LNCaP clone FGC (cell line): ENCODE measurements at regions not wholly inside any gene's neighbourhood (a gene's known extent, or its start where the extent isn't known, plus 50 kb on each side); places are given as distances from the start of the nearest gene placed in this dataset.
"Not testable (repeated sequence)": the region's sequence is repeated elsewhere in the genome, so short reads cannot be mapped to it uniquely, and the experiment has no call there.

Experiments
- DNase-seq: peaks from one replicate; pipeline ENCODE4 v3.0.0-alpha.2; 2011; ENCODE audit warnings: low read depth
- H3K4me3 ChIP-seq: 2 replicates; pipeline ENCODE4 v1.5.1; 2011; ENCODE audit warnings: mild to moderate bottlenecking, low read depth, low read length, control low read depth
- CTCF ChIP-seq: IDR thresholded peaks from 2 replicates; pipeline ENCODE4 v1.5.1; 2012; ENCODE audit warnings: mild to moderate bottlenecking; ENCODE audit not compliant: control insufficient read depth, insufficient read depth; ENCODE audit errors: extremely low read depth

DNA sequence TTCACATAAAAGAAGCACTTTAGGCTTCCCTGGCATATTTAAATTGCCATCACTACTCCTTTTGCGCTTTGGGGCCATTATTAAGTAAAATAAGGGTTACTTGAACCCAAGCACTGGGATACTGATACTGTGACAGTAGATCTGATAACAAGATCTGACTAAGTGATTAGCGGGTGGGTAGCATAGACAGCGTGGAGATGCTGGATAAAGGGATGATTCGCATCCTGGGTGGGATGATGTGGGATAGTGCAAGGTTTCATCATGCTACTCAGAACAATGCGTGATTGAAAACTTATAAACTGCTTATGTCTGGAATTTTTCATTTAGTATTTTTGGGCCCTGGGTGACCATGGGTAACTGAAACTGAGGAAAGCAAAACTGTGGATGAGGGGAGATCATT lies 75.1 kb downstream of the PTTG1 start:
- no peak for DNase-seq
- no peak overlapping the region for H3K4me3 ChIP-seq
- TF ChIP-seq CTCF, result no peak

DNA sequence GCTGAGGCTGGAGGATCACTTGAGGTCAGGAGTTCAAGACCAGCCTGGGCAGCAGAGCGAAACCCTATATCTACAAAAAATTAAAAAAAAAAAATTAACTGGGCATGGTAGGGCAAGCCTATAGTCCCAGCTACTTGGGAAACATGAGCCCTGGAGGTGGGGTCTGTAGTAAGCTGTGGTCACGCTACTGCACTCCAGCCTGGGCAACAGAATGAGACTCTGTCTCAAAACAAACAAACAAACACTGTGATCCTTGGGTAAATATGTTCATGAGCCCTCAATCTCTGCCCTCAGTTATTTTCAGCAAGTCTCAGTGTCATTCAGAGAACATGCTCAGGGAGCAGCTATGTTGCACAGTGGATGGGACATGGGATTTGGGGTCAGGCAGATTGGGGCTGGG lies 76.2 kb downstream of the PTTG1 start:
- no peak overlapping the region for H3K4me3 ChIP-seq
- TF ChIP-seq CTCF, result no peak
- DNase-seq, result no peak

DNA sequence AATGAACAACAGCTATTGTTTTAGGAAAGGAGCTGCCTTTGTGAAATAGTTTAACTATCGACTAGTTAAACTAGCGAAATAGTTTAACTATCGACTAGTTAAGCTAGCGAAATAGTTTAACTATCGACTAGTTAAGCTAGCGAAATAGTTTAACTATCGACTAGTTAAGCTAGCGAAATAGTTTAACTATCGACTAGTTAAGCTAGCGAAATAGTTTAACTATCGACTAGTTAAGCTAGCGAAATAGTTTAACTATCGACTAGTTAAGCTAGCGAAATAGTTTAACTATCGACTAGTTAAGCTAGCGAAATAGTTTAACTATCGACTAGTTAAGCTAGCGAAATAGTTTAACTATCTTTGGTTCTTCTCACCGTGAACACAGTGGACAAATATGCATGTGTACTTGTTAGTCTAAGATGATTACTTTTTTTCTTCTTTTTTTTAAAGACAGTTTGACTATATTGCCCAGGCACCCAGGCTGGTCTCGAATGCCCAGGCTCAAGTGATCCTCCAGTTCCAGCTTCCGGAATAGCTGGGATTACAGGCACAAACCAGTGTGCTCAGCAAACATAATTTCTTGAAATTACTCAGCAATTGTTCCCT lies 76.9 kb downstream of the PTTG1 start:
- not testable (repeated sequence) for DNase-seq

DNA sequence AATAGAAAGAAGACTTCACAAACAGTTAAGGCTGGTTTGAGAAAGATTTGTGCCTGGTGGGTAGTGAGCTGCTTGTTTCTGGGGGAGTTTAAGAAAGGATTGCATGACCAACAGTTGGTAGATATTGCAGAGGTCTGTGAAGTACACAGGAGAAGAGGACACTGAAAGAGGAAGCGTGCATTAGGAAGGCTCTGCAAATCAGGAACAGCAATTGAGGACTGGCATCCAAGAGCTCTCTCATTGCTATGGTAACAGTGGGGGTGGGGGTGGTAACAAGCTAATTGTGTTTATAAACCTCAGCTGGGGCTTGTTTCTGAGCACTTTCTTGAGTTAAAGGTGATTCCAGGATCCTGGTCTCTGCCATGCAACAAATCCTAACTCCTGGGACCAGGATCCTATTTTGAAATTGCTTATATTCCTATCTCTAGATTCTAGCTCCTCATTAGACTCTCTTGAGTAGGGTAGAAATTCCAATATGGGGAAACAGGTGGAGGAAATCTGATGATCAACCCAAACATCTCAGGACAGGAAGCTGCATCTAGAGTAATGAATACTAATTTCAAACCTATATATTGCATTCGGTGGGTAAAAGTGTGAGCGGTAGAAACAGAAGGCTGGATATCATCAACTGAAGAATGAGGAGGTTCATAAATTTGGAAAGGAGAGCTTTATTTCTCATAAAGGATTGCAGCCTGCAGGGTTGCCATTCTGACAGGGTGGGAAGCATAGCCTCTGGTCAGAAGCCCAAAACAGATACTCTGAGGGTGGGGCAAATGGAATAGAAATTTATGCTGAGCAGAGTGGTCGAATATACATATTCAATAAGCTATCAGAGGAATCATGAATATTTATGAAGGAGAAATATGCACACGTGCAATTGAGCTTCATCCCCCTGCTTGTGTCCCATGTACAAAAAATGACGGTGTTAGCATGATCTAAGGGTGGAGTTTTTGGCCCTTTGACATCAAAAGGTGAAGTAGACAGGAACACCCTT lies 79.4 kb downstream of the PTTG1 start:
- TF ChIP-seq CTCF, result no peak
- no peak for DNase-seq

More for the DNA sequence above, 76.9 kb downstream of the PTTG1 start:
- H3K4me3 ChIP-seq, result not testable (repeated sequence)

DNA sequence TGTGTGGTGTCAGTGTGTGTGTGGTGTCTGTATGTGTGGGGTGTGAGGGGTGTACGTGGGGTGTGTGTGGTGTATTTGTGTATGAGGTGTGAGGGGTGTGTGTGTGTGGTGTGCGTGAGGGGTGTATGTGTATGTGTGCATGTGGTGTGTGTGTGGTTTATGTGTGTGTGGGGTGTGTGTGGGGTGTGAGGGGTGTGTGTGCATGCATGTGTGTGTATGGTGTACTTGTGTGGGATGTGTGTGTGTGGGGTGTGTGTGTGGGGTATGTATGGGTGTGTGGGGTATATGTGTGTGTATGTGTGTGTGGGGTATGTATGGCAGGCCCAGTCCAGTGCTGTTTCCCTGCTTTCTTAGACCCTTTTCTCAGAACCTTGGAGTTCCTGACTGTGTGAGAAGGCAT lies 83.3 kb downstream of the PTTG1 start:
- no peak for DNase-seq
- no peak overlapping the region for H3K4me3 ChIP-seq
- no peak for TF ChIP-seq CTCF

More for the DNA sequence above, 79.4 kb downstream of the PTTG1 start:
- H3K4me3 ChIP-seq, result no peak overlapping the region

GRCh38 chr5:160506006-160507004 lies 84.7 kb downstream of the PTTG1 start:
- no peak for TF ChIP-seq CTCF
- H3K4me3 ChIP-seq, result no peak overlapping the region
- no peak for DNase-seq
